Ishikawa (cell line): ENCODE measurements at regions not wholly inside any gene's neighbourhood (a gene's known extent, or its start where the extent isn't known, plus 50 kb on each side); places are given as distances from the start of the nearest gene placed in this dataset.

Experiments
- CEBPB ChIP-seq: IDR thresholded peaks from 2 replicates; pipeline ENCODE4 v1.6.1; 2012
- EGR1 ChIP-seq: IDR thresholded peaks from 2 replicates; pipeline ENCODE4 v1.6.1; 2012
- EP300 ChIP-seq: IDR thresholded peaks from 2 replicates; pipeline ENCODE4 v1.6.1; 2012; ENCODE audit warnings: borderline replicate concordance
- MAX ChIP-seq: IDR thresholded peaks from 2 replicates; pipeline ENCODE4 v1.6.1; 2012
- NFIC ChIP-seq: IDR thresholded peaks from 2 replicates; pipeline ENCODE4 v1.6.1; 2012
- RAD21 ChIP-seq: IDR thresholded peaks from 2 replicates; pipeline ENCODE4 v1.6.1; 2012; ENCODE audit warnings: low read depth
- TAF1 ChIP-seq: IDR thresholded peaks from 2 replicates; pipeline ENCODE4 v1.6.1; 2012; ENCODE audit warnings: low read depth, mild to moderate bottlenecking
- TEAD4 ChIP-seq: IDR thresholded peaks from 2 replicates; pipeline ENCODE4 v1.6.1; 2012
- USF1 ChIP-seq: IDR thresholded peaks from 2 replicates; pipeline ENCODE4 v1.6.1; 2012
- YY1 ChIP-seq: IDR thresholded peaks from 2 replicates; pipeline ENCODE4 v1.6.1; 2012; ENCODE audit warnings: low read depth
- TF ChIP-seq, protein P1 (sequence below): IDR thresholded peaks from 2 replicates; pipeline ENCODE4 v1.6.1; 2012; ENCODE audit warnings: low read depth, mild to moderate bottlenecking

DNA sequence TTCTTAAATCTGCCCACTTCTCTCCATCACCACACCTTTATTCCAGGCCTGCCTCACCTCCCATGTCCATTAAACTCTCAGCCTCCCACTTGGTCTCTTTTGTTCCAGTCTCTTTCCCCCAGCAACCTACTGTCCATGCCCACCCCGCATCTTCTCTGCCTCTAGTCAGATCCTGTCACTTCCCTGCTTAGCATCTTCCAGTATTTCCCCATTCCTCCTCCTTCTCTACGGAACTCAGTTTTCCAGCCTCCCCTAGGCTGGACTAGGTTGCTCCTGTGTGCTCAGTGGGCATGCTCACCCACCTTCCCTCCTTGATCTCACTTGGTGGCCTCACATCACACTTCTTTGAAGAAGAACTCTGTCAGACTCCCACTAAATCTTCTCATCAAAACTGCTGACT, 179.8 kb downstream of the BAMBI start:
- no peak for TF ChIP-seq TAF1
- no peak for TF ChIP-seq YY1
- TF ChIP-seq RAD21 = no peak
- no peak for TF ChIP-seq EGR1
- TF ChIP-seq EP300 = no peak
- TF ChIP-seq TEAD4 = no peak
- no peak for TF ChIP-seq CEBPB
- TF ChIP-seq USF1 = no peak
- TF ChIP-seq MAX = no peak
- TF ChIP-seq NFIC = no peak
- TF ChIP-seq, protein P1, sequence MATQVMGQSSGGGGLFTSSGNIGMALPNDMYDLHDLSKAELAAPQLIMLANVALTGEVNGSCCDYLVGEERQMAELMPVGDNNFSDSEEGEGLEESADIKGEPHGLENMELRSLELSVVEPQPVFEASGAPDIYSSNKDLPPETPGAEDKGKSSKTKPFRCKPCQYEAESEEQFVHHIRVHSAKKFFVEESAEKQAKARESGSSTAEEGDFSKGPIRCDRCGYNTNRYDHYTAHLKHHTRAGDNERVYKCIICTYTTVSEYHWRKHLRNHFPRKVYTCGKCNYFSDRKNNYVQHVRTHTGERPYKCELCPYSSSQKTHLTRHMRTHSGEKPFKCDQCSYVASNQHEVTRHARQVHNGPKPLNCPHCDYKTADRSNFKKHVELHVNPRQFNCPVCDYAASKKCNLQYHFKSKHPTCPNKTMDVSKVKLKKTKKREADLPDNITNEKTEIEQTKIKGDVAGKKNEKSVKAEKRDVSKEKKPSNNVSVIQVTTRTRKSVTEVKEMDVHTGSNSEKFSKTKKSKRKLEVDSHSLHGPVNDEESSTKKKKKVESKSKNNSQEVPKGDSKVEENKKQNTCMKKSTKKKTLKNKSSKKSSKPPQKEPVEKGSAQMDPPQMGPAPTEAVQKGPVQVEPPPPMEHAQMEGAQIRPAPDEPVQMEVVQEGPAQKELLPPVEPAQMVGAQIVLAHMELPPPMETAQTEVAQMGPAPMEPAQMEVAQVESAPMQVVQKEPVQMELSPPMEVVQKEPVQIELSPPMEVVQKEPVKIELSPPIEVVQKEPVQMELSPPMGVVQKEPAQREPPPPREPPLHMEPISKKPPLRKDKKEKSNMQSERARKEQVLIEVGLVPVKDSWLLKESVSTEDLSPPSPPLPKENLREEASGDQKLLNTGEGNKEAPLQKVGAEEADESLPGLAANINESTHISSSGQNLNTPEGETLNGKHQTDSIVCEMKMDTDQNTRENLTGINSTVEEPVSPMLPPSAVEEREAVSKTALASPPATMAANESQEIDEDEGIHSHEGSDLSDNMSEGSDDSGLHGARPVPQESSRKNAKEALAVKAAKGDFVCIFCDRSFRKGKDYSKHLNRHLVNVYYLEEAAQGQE = no peak
